Loucy (cell line): ENCODE measurements at regions not wholly inside any gene's neighbourhood (a gene's known extent, or its start where the extent isn't known, plus 50 kb on each side); places are given as distances from the start of the nearest gene placed in this dataset.

Source experiments
- H2AFZ ChIP-seq: fragments of 200-600 bp; sonication (generic); 2 replicates; pipeline ENCODE4 v1.6.0; 2016; ENCODE audit warnings: antibody characterized with exemption, mild to moderate bottlenecking, low read length, moderate library complexity
- H3F3A ChIP-seq: fragments of 200-600 bp; 2 replicates; pipeline ENCODE4 v1.6.0; 2016; ENCODE audit warnings: antibody characterized with exemption, low read depth, mild to moderate bottlenecking
- H3K27me3 ChIP-seq: fragments of 200-600 bp; sonication (generic); 2 replicates; pipeline ENCODE4 v1.6.1; 2014; ENCODE audit warnings: low read length, mild to moderate bottlenecking; ENCODE audit not compliant: insufficient read depth, poor library complexity, severe bottlenecking
- H3K36me3 ChIP-seq: fragments of 200-600 bp; sonication (generic); 2 replicates; pipeline ENCODE4 v1.6.1; 2016; ENCODE audit warnings: low read length; ENCODE audit not compliant: insufficient read depth
- H3K4me1 ChIP-seq: fragments of 200-600 bp; sonication (generic); 2 replicates; pipeline ENCODE4 v1.5.1; 2014; ENCODE audit warnings: low read length, mild to moderate bottlenecking; ENCODE audit not compliant: insufficient read depth, poor library complexity, severe bottlenecking
- H3K4me2 ChIP-seq: fragments of 200-600 bp; sonication (generic); 2 replicates; pipeline ENCODE4 v1.6.0; 2014; ENCODE audit warnings: antibody characterized with exemption, low read length, low read depth, mild to moderate bottlenecking; ENCODE audit not compliant: poor library complexity, severe bottlenecking
- H3K4me3 ChIP-seq: fragments of 200-600 bp; sonication (generic); 2 replicates; pipeline ENCODE4 v1.5.1; 2014; ENCODE audit warnings: low read length, mild to moderate bottlenecking, mixed read lengths; ENCODE audit not compliant: poor library complexity, severe bottlenecking
- H3K79me2 ChIP-seq: fragments of 200-600 bp; sonication (generic); 2 replicates; pipeline ENCODE4 v1.6.1; 2014; ENCODE audit warnings: low read length; ENCODE audit not compliant: insufficient read depth
- H3K9ac ChIP-seq: fragments of 200-600 bp; sonication (generic); 2 replicates; pipeline ENCODE4 v1.6.0; 2014; ENCODE audit warnings: mild to moderate bottlenecking, low read depth, low read length, moderate library complexity; ENCODE audit not compliant: poor library complexity, severe bottlenecking
- H3K9me2 ChIP-seq: fragments of 200-600 bp; sonication (generic); replicated peaks from 2 replicates; pipeline ENCODE4 v1.6.1; 2016; ENCODE audit warnings: low read depth, low read length, mixed read lengths
- H3K9me3 ChIP-seq: fragments of 200-600 bp; sonication (generic); 2 replicates; pipeline ENCODE4 v1.6.1; 2014; ENCODE audit warnings: mild to moderate bottlenecking, antibody characterized with exemption, low read length, low read depth; ENCODE audit not compliant: insufficient read depth
- H4K20me1 ChIP-seq: fragments of 200-600 bp; sonication (generic); 2 replicates; pipeline ENCODE4 v1.6.0; 2014; ENCODE audit warnings: antibody characterized with exemption, low read length, mild to moderate bottlenecking; ENCODE audit not compliant: insufficient read depth, poor library complexity, severe bottlenecking
- CTCF ChIP-seq: fragments of 200-600 bp; sonication (generic); conservative IDR thresholded peaks from 2 replicates; pipeline ENCODE4 v1.5.1; 2014; ENCODE audit warnings: mild to moderate bottlenecking, antibody characterized with exemption, low read length
- EZH2phosphoT487 ChIP-seq: fragments of 200-600 bp; IDR thresholded peaks from 2 replicates; pipeline ENCODE4 v1.6.1; 2018; ENCODE audit warnings: antibody characterized with exemption, mild to moderate bottlenecking, moderate library complexity, borderline replicate concordance

GRCh38 chr1:191125950-191126349, 648.3 kb upstream of the BRINP3 start:
- H4K20me1 ChIP-seq: no peaks in the 10 kb centered on the region
- no peak overlapping the region for H3K4me2 ChIP-seq
- no peaks in the 10 kb centered on the region for H3F3A ChIP-seq
- no peaks in the 10 kb centered on the region for H3K9me2 ChIP-seq
- H3K9ac ChIP-seq: no peak overlapping the region
- no peak overlapping the region for H2AFZ ChIP-seq
- no peaks in the 10 kb centered on the region for H3K36me3 ChIP-seq
- H3K27me3 ChIP-seq: no peaks in the 10 kb centered on the region
- TF ChIP-seq CTCF (no peak), EZH2phosphoT487 (no peak)
- H3K9me3 ChIP-seq: no peaks in the 10 kb centered on the region
- H3K79me2 ChIP-seq: no peaks in the 10 kb centered on the region
- no peak overlapping the region for H3K4me3 ChIP-seq
- H3K4me1 ChIP-seq: no peaks in the 10 kb centered on the region

DNA sequence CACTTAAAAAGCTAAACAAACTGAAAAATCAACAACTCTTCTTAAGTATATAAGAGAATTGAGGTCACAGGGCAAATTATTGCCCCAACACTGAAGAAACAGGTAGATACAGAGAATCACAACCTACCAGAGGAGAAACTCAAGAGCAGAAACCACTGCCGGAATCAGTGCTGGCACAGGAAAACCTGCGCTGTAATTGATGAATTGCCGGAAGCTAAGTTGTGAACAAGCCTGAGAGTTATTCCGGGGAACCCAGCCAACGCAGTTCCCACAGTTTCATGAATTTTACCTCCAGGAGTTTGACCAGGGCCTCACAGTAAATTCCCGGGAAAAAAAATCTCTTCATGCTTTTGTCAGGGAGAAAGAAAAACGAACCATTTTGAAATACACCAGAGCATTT, 657.1 kb upstream of the BRINP3 start:
- TF ChIP-seq CTCF (no peak), EZH2phosphoT487 (no peak)
- Histone ChIP-seq H3K4me2 (no peak overlapping the region), H3K36me3 (no peaks in the 10 kb centered on the region), H3K9ac (no peak overlapping the region), H3K27me3 (no peaks in the 10 kb centered on the region), H3K4me1 (no peaks in the 10 kb centered on the region), H3K4me3 (no peak overlapping the region), H3K79me2 (no peaks in the 10 kb centered on the region), H4K20me1 (no peaks in the 10 kb centered on the region), H3K9me2 (no peaks in the 10 kb centered on the region), H2AFZ (no peak overlapping the region), H3F3A (no peaks in the 10 kb centered on the region), H3K9me3 (no peaks in the 10 kb centered on the region)

DNA sequence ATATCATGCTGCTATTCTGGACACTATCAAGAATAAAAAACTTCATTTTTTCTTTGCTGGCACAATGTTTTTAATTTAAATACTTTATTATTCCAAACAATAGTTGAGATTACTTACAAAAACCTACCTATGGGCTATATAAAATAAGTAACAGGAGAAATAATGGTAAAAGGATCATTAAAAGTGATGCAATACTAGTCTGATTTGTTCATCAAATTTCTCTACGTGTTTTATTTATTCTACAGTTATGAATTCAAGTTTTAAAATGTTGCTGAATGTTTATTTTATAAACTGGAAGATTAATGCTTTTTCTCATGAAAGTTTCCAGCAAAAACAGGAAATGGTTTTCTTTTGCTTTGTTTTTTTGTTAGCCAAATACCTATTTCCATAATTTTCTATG, 662.4 kb upstream of the BRINP3 start:
- no peak overlapping the region for H3K4me3 ChIP-seq
- no peaks in the 10 kb centered on the region for H3K9me2 ChIP-seq
- no peaks in the 10 kb centered on the region for H3K27me3 ChIP-seq
- H3K4me2 ChIP-seq: no peak overlapping the region
- H3K9ac ChIP-seq: no peak overlapping the region
- no peak for TF ChIP-seq EZH2phosphoT487
- no peak for TF ChIP-seq CTCF
- H3K9me3 ChIP-seq: no peaks in the 10 kb centered on the region
- H3K4me1 ChIP-seq: no peaks in the 10 kb centered on the region
- no peaks in the 10 kb centered on the region for H4K20me1 ChIP-seq
- no peaks in the 10 kb centered on the region for H3K79me2 ChIP-seq
- H3K36me3 ChIP-seq: no peaks in the 10 kb centered on the region
- no peaks in the 10 kb centered on the region for H3F3A ChIP-seq
- no peak overlapping the region for H2AFZ ChIP-seq
